ENCODE measurements at regions not wholly inside any gene's neighbourhood (a gene's known extent, or its start where the extent isn't known, plus 50 kb on each side); places are given as distances from the start of the nearest gene placed in this dataset.
A peak's percentile ranks its signal among the peaks of the same experiment; 100 is the strongest.

- no peak overlapping the region for H3K4me3 ChIP-seq (ENCODE audit: low read length)
- peak; percentile 89 for DNase-seq
- H3K27me3 ChIP-seq (ENCODE audit: control insufficient read depth, insufficient read depth, low read length): no peaks in the 10 kb centered on the region
- peaks cover 7% of the 10 kb centered on the region for H3K9me3 ChIP-seq (replicated peaks; ENCODE audit: control insufficient read depth, low read depth, low read length)
- H3K4me1 ChIP-seq (ENCODE audit: control insufficient read depth, insufficient read depth, low read length): peaks cover 7% of the 10 kb centered on the region
- no peak overlapping the region for H3K27ac ChIP-seq (ENCODE audit: low read length)
- H3K36me3 ChIP-seq (ENCODE audit: control insufficient read depth, insufficient read depth, low read length): no peaks in the 10 kb centered on the region
- 0% methylated on average over 1 of the region's 5 CpGs for WGBS (ENCODE audit: insufficient coverage)
Observed at GRCh38 chr1:55747408-55747841, 532.3 kb upstream of the USP24 start.

GRCh38 chr1:55746710-55747109, 531.5 kb upstream of the USP24 start:
- Histone ChIP-seq H3K27me3 (ENCODE audit: control insufficient read depth, insufficient read depth, low read length) (no peaks in the 10 kb centered on the region), H3K36me3 (ENCODE audit: control insufficient read depth, insufficient read depth, low read length) (no peaks in the 10 kb centered on the region), H3K4me1 (ENCODE audit: control insufficient read depth, insufficient read depth, low read length) (peaks cover 9% of the 10 kb centered on the region), H3K4me3 (ENCODE audit: low read length) (no peak overlapping the region), H3K9me3 (replicated peaks; ENCODE audit: control insufficient read depth, low read depth, low read length) (peaks cover 7% of the 10 kb centered on the region), H3K27ac (ENCODE audit: low read length) (no peak overlapping the region)
- DNase-seq: no peak

- peak; percentile 91 for DNase-seq
- no peak overlapping the region for H3K4me3 ChIP-seq (ENCODE audit: low read length)
- no peak overlapping the region for H3K27ac ChIP-seq (ENCODE audit: low read length)
- WGBS (ENCODE audit: insufficient coverage): no CpG with 5 or more reads among the region's 1 CpG
- no peaks in the 10 kb centered on the region for H3K27me3 ChIP-seq (ENCODE audit: control insufficient read depth, insufficient read depth, low read length)
- H3K36me3 ChIP-seq (ENCODE audit: control insufficient read depth, insufficient read depth, low read length): no peaks in the 10 kb centered on the region
- H3K9me3 ChIP-seq (replicated peaks; ENCODE audit: control insufficient read depth, low read depth, low read length): peaks cover 2% of the 10 kb centered on the region
- peaks cover 5% of the 10 kb centered on the region for H3K4me1 ChIP-seq (ENCODE audit: control insufficient read depth, insufficient read depth, low read length)
Observed at GRCh38 chr1:55741516-55741915, 526.4 kb upstream of the USP24 start.

- Histone ChIP-seq H3K27me3 (ENCODE audit: control insufficient read depth, insufficient read depth, low read length) (no peaks in the 10 kb centered on the region), H3K36me3 (ENCODE audit: control insufficient read depth, insufficient read depth, low read length) (no peaks in the 10 kb centered on the region), H3K4me3 (ENCODE audit: low read length) (no peak overlapping the region), H3K9me3 (replicated peaks; ENCODE audit: control insufficient read depth, low read depth, low read length) (no peaks in the 10 kb centered on the region), H3K4me1 (ENCODE audit: control insufficient read depth, insufficient read depth, low read length) (peaks cover 15% of the 10 kb centered on the region), H3K27ac (ENCODE audit: low read length) (peak overlapping the region; percentile 61)
- peak; percentile 70 for DNase-seq
Observed at GRCh38 chr1:55735106-55735505, 519.9 kb upstream of the USP24 start.

GRCh38 chr1:55726994-55727393, 511.8 kb upstream of the USP24 start:
- no peaks in the 10 kb centered on the region for H3K27me3 ChIP-seq (ENCODE audit: control insufficient read depth, insufficient read depth, low read length)
- no peaks in the 10 kb centered on the region for H3K9me3 ChIP-seq (replicated peaks; ENCODE audit: control insufficient read depth, low read depth, low read length)
- H3K36me3 ChIP-seq (ENCODE audit: control insufficient read depth, insufficient read depth, low read length): no peaks in the 10 kb centered on the region
- peak; percentile 47 for DNase-seq
- peaks cover 16% of the 10 kb centered on the region for H3K4me1 ChIP-seq (ENCODE audit: control insufficient read depth, insufficient read depth, low read length)
- no peak overlapping the region for H3K4me3 ChIP-seq (ENCODE audit: low read length)
- 100% methylated on average over 1 of the region's 3 CpGs for WGBS (ENCODE audit: insufficient coverage)
- no peak overlapping the region for H3K27ac ChIP-seq (ENCODE audit: low read length)

- no peak for DNase-seq
- H3K4me1 ChIP-seq (ENCODE audit: control insufficient read depth, insufficient read depth, low read length): peaks cover 18% of the 10 kb centered on the region
- H3K36me3 ChIP-seq (ENCODE audit: control insufficient read depth, insufficient read depth, low read length): no peaks in the 10 kb centered on the region
- WGBS (ENCODE audit: insufficient coverage): no CpG with 5 or more reads among the region's 1 CpG
- H3K4me3 ChIP-seq (ENCODE audit: low read length): no peak overlapping the region
- no peak overlapping the region for H3K27ac ChIP-seq (ENCODE audit: low read length)
- H3K9me3 ChIP-seq (replicated peaks; ENCODE audit: control insufficient read depth, low read depth, low read length): no peaks in the 10 kb centered on the region
- no peaks in the 10 kb centered on the region for H3K27me3 ChIP-seq (ENCODE audit: control insufficient read depth, insufficient read depth, low read length)
Observed at GRCh38 chr1:55725378-55725777, 510.2 kb upstream of the USP24 start.

GRCh38 chr1:55724551-55725325, 509.6 kb upstream of the USP24 start:
- Histone ChIP-seq H3K27ac (ENCODE audit: low read length) (no peak overlapping the region), H3K9me3 (replicated peaks; ENCODE audit: control insufficient read depth, low read depth, low read length) (no peaks in the 10 kb centered on the region), H3K27me3 (ENCODE audit: control insufficient read depth, insufficient read depth, low read length) (no peaks in the 10 kb centered on the region), H3K36me3 (ENCODE audit: control insufficient read depth, insufficient read depth, low read length) (no peaks in the 10 kb centered on the region), H3K4me3 (ENCODE audit: low read length) (no peak overlapping the region), H3K4me1 (ENCODE audit: control insufficient read depth, insufficient read depth, low read length) (peaks cover 22% of the 10 kb centered on the region)
- DNase-seq: no peak
- WGBS (ENCODE audit: insufficient coverage): 95% methylated on average over 4 of the region's 7 CpGs

- H3K27me3 ChIP-seq (ENCODE audit: control insufficient read depth, insufficient read depth, low read length): no peaks in the 10 kb centered on the region
- H3K4me1 ChIP-seq (ENCODE audit: control insufficient read depth, insufficient read depth, low read length): peaks cover 39% of the 10 kb centered on the region
- H3K4me3 ChIP-seq (ENCODE audit: low read length): no peak overlapping the region
- H3K36me3 ChIP-seq (ENCODE audit: control insufficient read depth, insufficient read depth, low read length): no peaks in the 10 kb centered on the region
- DNase-seq: no peak
- WGBS (ENCODE audit: insufficient coverage): no CpG with 5 or more reads among the region's 1 CpG
- H3K27ac ChIP-seq (ENCODE audit: low read length): no peak overlapping the region
- H3K9me3 ChIP-seq (replicated peaks; ENCODE audit: control insufficient read depth, low read depth, low read length): no peaks in the 10 kb centered on the region
Observed at GRCh38 chr1:55723001-55723400, 507.8 kb upstream of the USP24 start.

- no peak overlapping the region for H3K4me3 ChIP-seq (ENCODE audit: low read length)
- peaks cover 37% of the 10 kb centered on the region for H3K4me1 ChIP-seq (ENCODE audit: control insufficient read depth, insufficient read depth, low read length)
- no peaks in the 10 kb centered on the region for H3K27me3 ChIP-seq (ENCODE audit: control insufficient read depth, insufficient read depth, low read length)
- H3K27ac ChIP-seq (ENCODE audit: low read length): peak overlapping the region; percentile 75
- peak; percentile 91 for DNase-seq
- 50% methylated on average over 2 of the region's 3 CpGs for WGBS (ENCODE audit: insufficient coverage)
- no peaks in the 10 kb centered on the region for H3K36me3 ChIP-seq (ENCODE audit: control insufficient read depth, insufficient read depth, low read length)
- H3K9me3 ChIP-seq (replicated peaks; ENCODE audit: control insufficient read depth, low read depth, low read length): no peaks in the 10 kb centered on the region
Observed at GRCh38 chr1:55720261-55720660, 505.1 kb upstream of the USP24 start.

- H3K27me3 ChIP-seq (ENCODE audit: control insufficient read depth, insufficient read depth, low read length): no peaks in the 10 kb centered on the region
- no peak overlapping the region for H3K4me3 ChIP-seq (ENCODE audit: low read length)
- H3K36me3 ChIP-seq (ENCODE audit: control insufficient read depth, insufficient read depth, low read length): no peaks in the 10 kb centered on the region
- H3K9me3 ChIP-seq (replicated peaks; ENCODE audit: control insufficient read depth, low read depth, low read length): no peaks in the 10 kb centered on the region
- 27% methylated on average over 6 of the region's 7 CpGs for WGBS (ENCODE audit: insufficient coverage)
- peak overlapping the region; percentile 75 for H3K27ac ChIP-seq (ENCODE audit: low read length)
- peak; percentile 92 for DNase-seq
- H3K4me1 ChIP-seq (ENCODE audit: control insufficient read depth, insufficient read depth, low read length): peaks cover 37% of the 10 kb centered on the region
Observed at GRCh38 chr1:55718758-55719671, 503.9 kb upstream of the USP24 start.
